ENCODE measurements at regions not wholly inside any gene's neighbourhood (a gene's known extent, or its start where the extent isn't known, plus 50 kb on each side); places are given as distances from the start of the nearest gene placed in this dataset.

DNA sequence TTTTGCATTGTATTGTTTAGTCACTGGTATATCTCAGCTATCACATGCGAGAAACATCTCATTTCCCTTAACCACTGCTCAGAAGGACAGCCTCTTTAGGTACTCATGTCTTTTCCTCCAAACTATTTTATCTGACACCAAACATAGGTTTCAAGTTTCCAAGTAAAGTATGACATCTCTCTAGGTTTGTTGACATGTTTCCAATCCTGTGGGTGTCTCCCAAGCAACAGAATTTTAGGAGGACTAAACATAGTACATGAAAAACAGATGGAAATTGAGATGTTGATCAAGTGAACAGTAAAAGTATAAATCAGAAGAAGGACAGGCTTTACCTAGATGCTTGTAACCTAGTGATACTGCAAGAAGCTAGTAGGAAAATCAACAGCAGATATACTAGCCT is 371.4 kb downstream of the DTHD1 start:
- H3K27ac ChIP-seq = no peak overlapping the region
- intact Hi-C loops (cut with DNase I) = no loop called here
- WGBS, 4 donors = 82 to 96% (median 87%) methylated on average over 1 of the region's 1 CpG
- H3K27me3 ChIP-seq = no peaks in the 10 kb centered on the region
- H3K36me3 ChIP-seq (replicated peaks in 1 of 2) = no peaks in the 10 kb centered on the region
- no peaks in the 10 kb centered on the region for H3K4me1 ChIP-seq (replicated peaks in 1 of 2)
- H3K4me3 ChIP-seq = no peak overlapping the region
- DNase-seq = no peak
- TF ChIP-seq POLR2A (IDR thresholded peaks at IDR 0.05) = no peak
- TF ChIP-seq, protein P1, sequence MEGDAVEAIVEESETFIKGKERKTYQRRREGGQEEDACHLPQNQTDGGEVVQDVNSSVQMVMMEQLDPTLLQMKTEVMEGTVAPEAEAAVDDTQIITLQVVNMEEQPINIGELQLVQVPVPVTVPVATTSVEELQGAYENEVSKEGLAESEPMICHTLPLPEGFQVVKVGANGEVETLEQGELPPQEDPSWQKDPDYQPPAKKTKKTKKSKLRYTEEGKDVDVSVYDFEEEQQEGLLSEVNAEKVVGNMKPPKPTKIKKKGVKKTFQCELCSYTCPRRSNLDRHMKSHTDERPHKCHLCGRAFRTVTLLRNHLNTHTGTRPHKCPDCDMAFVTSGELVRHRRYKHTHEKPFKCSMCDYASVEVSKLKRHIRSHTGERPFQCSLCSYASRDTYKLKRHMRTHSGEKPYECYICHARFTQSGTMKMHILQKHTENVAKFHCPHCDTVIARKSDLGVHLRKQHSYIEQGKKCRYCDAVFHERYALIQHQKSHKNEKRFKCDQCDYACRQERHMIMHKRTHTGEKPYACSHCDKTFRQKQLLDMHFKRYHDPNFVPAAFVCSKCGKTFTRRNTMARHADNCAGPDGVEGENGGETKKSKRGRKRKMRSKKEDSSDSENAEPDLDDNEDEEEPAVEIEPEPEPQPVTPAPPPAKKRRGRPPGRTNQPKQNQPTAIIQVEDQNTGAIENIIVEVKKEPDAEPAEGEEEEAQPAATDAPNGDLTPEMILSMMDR (IDR thresholded peaks at IDR 0.05) = no peak
- H3K9me3 ChIP-seq (replicated peaks in 1 of 3) = no peaks in the 10 kb centered on the region

DNA sequence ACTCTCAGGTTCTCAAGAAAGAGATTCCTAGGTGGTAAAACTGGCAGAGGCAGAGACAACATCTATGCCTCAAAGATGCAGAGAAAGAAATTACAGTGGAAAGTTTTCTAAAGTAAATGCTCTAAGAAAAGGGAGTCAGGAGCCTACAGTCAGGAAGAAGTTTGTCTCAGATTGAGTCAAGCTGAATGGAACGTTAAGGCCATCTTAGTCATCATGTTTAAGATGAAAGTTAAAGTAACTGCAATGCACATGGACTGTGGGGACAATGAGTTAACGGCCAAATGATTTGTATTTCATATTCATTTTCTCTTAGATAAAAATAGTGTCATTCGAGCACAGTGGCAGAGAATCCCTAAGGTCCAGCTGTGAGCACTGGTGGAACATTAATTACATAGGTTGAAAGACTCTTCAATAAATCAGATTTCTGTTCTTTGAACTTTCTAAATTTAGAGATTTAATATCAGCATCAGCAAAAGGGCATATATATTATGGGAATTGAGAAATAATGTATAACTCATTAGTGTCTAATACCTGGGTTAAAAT is 384.6 kb downstream of the DTHD1 start:
- no peak overlapping the region for H3K27ac ChIP-seq
- DNase-seq = no peak
- TF ChIP-seq POLR2A (IDR thresholded peaks at IDR 0.05) = no peak
- TF ChIP-seq, protein P1 (IDR thresholded peaks at IDR 0.05) = no peak
- intact Hi-C loops (cut with DNase I) = no loop called here
- 38 to 52% (median 49%) methylated on average over 3 of the region's 3 CpGs for WGBS, 4 donors
- no peaks in the 10 kb centered on the region for H3K27me3 ChIP-seq
- no peaks in the 10 kb centered on the region for H3K4me1 ChIP-seq (replicated peaks in 1 of 2)
- no peaks in the 10 kb centered on the region for H3K36me3 ChIP-seq (replicated peaks in 1 of 2)
- no peaks in the 10 kb centered on the region for H3K9me3 ChIP-seq (replicated peaks in 1 of 3)
- H3K4me3 ChIP-seq = no peak overlapping the region

DNA sequence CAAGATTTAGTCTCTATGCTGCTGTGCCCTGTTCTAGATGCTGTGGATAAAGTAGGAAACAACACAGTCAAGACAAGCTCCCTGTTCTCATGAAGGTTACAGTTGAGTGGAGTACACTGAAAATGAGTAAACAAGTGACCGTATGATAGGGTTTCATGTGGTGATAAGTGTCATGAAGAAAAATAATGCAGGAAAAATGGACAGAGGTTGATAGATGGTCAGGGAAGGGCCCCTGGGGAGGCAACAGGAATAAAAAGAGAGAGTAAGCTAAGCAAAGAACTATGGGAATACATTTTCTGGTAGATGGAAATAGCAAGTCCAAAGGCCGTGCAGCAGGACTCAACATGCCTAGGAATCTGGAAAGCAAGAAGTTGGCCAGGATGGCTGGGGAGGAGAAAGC is 394.0 kb downstream of the DTHD1 start:
- no peaks in the 10 kb centered on the region for H3K36me3 ChIP-seq (replicated peaks in 1 of 2)
- no peaks in the 10 kb centered on the region for H3K9me3 ChIP-seq (replicated peaks in 1 of 3)
- WGBS, 4 donors = 85 to 92% (median 91%) methylated on average over 2 of the region's 2 CpGs
- H3K4me1 ChIP-seq (replicated peaks in 1 of 2) = no peaks in the 10 kb centered on the region
- no peak overlapping the region for H3K4me3 ChIP-seq
- DNase-seq = no peak
- intact Hi-C loops (cut with DNase I) = no loop called here
- H3K27ac ChIP-seq = no peak overlapping the region
- no peaks in the 10 kb centered on the region for H3K27me3 ChIP-seq
- TF ChIP-seq, protein P1 (IDR thresholded peaks at IDR 0.05) = no peak
- TF ChIP-seq POLR2A (IDR thresholded peaks at IDR 0.05) = no peak

DNA sequence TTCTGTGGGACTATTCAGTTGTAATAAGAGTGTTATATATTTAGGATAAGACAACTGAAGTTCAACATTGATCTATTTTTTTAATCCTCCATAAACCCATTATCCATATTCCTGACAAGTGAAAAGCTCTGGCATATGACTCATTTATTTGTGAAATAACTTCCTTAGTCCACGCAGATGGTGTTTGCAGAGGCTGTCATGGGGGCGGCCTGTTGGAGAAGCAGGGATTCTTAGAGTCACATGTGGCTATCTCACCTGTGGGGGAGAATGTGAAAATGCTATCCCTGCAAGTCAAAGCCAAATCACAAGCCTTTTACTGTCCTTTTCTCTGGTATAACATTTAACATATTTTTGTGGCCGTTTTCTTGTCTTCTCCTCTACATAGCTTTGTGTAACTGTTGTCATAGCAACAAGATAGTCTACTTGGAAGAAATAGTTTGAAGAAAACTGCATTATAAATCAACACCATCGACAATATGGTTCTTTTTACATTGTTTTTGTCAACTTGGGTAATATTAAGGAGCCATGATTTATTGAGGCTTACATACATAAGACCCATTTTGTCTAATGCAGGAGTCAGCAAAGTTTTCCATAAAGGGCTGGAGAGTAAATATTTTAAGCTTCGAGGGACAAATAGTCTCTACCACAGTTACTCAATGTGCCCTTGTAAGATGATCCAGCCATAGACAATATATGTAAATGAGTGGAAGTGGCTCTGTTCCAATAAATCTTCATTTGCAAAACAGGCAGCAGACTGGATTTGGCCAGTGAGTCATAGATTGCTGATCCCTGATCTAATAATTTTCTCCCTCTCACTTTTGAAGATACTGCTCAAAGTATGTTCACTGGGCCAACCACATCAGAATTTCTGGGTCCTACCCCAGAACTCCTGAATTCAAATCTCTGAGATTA is 395.0 kb downstream of the DTHD1 start:
- H3K27ac ChIP-seq = no peak overlapping the region
- DNase-seq = peak in 1 of 7 donors; percentile 23
- no peak overlapping the region for H3K4me3 ChIP-seq

More for the DNA sequence above, 395.0 kb downstream of the DTHD1 start:
- WGBS, 4 donors = 39 to 54% (median 47%) methylated on average over 5 of the region's 5 CpGs
- Histone ChIP-seq H3K27me3 (no peaks in the 10 kb centered on the region), H3K4me1 (replicated peaks in 1 of 2) (no peaks in the 10 kb centered on the region), H3K36me3 (replicated peaks in 1 of 2) (no peaks in the 10 kb centered on the region), H3K9me3 (replicated peaks in 1 of 3) (no peaks in the 10 kb centered on the region)
- TF ChIP-seq, protein P1 (IDR thresholded peaks at IDR 0.05) = no peak
- TF ChIP-seq POLR2A (IDR thresholded peaks at IDR 0.05) = no peak
- intact Hi-C loops (cut with DNase I) = no loop called here
